WTC11 (cell line): ENCODE measurements at regions not wholly inside any gene's neighbourhood (a gene's known extent, or its start where the extent isn't known, plus 50 kb on each side); places are given as distances from the start of the nearest gene placed in this dataset.

Experiments
- ATAC-seq: fragments of 200-7000 bp; cut with Tn5 transposase; 2 replicates; pipeline ENCODE4 v1.10.0; 2021; ENCODE audit warnings: mild to moderate bottlenecking, moderate library complexity
- CTCF ChIA-PET: fragments of 300-600 bp; sonication (Branson Sonifier 250); formaldehyde crosslinking; loops from one replicate; lab custom pipeline; 2021; ENCODE audit warnings: antibody characterized with exemption; lab: Charles Lee
- POLR2A ChIA-PET: fragments of 350-600 bp; sonication (Branson Sonifier 250); formaldehyde crosslinking; loops from one replicate; lab custom pipeline; 2021; ENCODE audit warnings: antibody characterized with exemption; lab: Charles Lee
- DNase-seq: peaks from one replicate; pipeline ENCODE4 v3.0.0; 2021; ENCODE audit warnings: low spot score
- H3K27ac Mint-ChIP-seq: 2 replicates; pipeline ENCODE4 v1.8.0; 2021; ENCODE audit warnings: mixed read lengths
- H3K27me3 Mint-ChIP-seq: 2 replicates; pipeline ENCODE4 v1.8.0; 2021; ENCODE audit warnings: low read depth, mild to moderate bottlenecking, moderate library complexity, mixed read lengths
- H3K36me3 Mint-ChIP-seq: 2 replicates; pipeline ENCODE4 v1.8.0; 2021; ENCODE audit warnings: mixed read lengths
- H3K4me1 Mint-ChIP-seq: 2 replicates; pipeline ENCODE4 v1.8.0; 2022; ENCODE audit warnings: mixed read lengths
- H3K4me3 Mint-ChIP-seq: 2 replicates; pipeline ENCODE4 v1.8.0; 2021; ENCODE audit warnings: mild to moderate bottlenecking, moderate library complexity, mixed read lengths
- H3K9me3 Mint-ChIP-seq: 2 replicates; pipeline ENCODE4 v1.8.0; 2021; ENCODE audit warnings: mixed read lengths
- E2F5 ChIP-seq: sonication (generic); formaldehyde crosslinking; IDR thresholded peaks from 2 replicates; pipeline ENCODE4 v1.8.1; 2022; ENCODE audit warnings: mild to moderate bottlenecking, moderate library complexity, missing genetic modification reagents
- ESRRA ChIP-seq: sonication (generic); formaldehyde crosslinking; IDR thresholded peaks from 2 replicates; pipeline ENCODE4 v1.8.1; 2022; ENCODE audit warnings: mild to moderate bottlenecking, missing genetic modification reagents, borderline replicate concordance
- FOXK1 ChIP-seq: sonication (generic); formaldehyde crosslinking; IDR thresholded peaks from 2 replicates; pipeline ENCODE4 v1.8.0; 2022; ENCODE audit warnings: mild to moderate bottlenecking, moderate library complexity, missing genetic modification reagents
- FOXP4 ChIP-seq: sonication (generic); formaldehyde crosslinking; IDR thresholded peaks from 2 replicates; pipeline ENCODE4 v1.8.0; 2022; ENCODE audit warnings: mild to moderate bottlenecking, missing genetic modification reagents
- GABPB1 ChIP-seq: sonication (generic); formaldehyde crosslinking; IDR thresholded peaks from 2 replicates; pipeline ENCODE4 v1.8.1; 2023; ENCODE audit warnings: mild to moderate bottlenecking, missing genetic modification reagents
- GTF2I ChIP-seq: fragments of 250-450 bp; sonication (Bioruptor Pico); conservative IDR thresholded peaks from 2 replicates; pipeline ENCODE4 v1.4.0; 2021; ENCODE audit warnings: mild to moderate bottlenecking
- IRF1 ChIP-seq: sonication (generic); formaldehyde crosslinking; IDR thresholded peaks from 2 replicates; pipeline ENCODE4 v1.8.0; 2023; ENCODE audit warnings: missing genetic modification reagents
- JUN ChIP-seq: sonication (generic); formaldehyde crosslinking; IDR thresholded peaks from 2 replicates; pipeline ENCODE4 v1.8.0; 2023; ENCODE audit warnings: mild to moderate bottlenecking, missing genetic modification reagents
- NFATC4 ChIP-seq: fragments of 250-450 bp; sonication (Bioruptor Pico); IDR thresholded peaks from 2 replicates; pipeline ENCODE4 v1.9.0; 2021; ENCODE audit warnings: mild to moderate bottlenecking
- NFE2L1 ChIP-seq: sonication (generic); formaldehyde crosslinking; IDR thresholded peaks from 2 replicates; pipeline ENCODE4 v1.8.1; 2023; ENCODE audit warnings: missing genetic modification reagents
- PRRX2 ChIP-seq: fragments of 250-450 bp; sonication (Bioruptor Pico); IDR thresholded peaks from 2 replicates; pipeline ENCODE4 v1.8.0; 2021; ENCODE audit warnings: mild to moderate bottlenecking
- RORB ChIP-seq: fragments of 250-450 bp; sonication (Bioruptor Pico); IDR thresholded peaks from 2 replicates; pipeline ENCODE4 v1.9.0; 2021; ENCODE audit warnings: mild to moderate bottlenecking
- STAT6 ChIP-seq: sonication (generic); formaldehyde crosslinking; conservative IDR thresholded peaks from 2 replicates; pipeline ENCODE4 v1.8.1; 2023; ENCODE audit warnings: mild to moderate bottlenecking, low read depth, missing genetic modification reagents, moderate library complexity
- ZNF263 ChIP-seq: sonication (generic); formaldehyde crosslinking; IDR thresholded peaks from 2 replicates; pipeline ENCODE4 v1.8.1; 2022; ENCODE audit warnings: low read depth, mild to moderate bottlenecking, moderate library complexity, missing genetic modification reagents
- ZNF423 ChIP-seq: fragments of 250-450 bp; sonication (Bioruptor Pico); IDR thresholded peaks from 2 replicates; pipeline ENCODE4 v2.1.2; 2022; ENCODE audit warnings: mild to moderate bottlenecking, moderate library complexity
- TF ChIP-seq, protein P1 (sequence below): sonication (generic); formaldehyde crosslinking; conservative IDR thresholded peaks from 2 replicates; pipeline ENCODE4 v1.8.1; 2022; ENCODE audit warnings: mild to moderate bottlenecking, missing genetic modification reagents
- TF ChIP-seq, protein P2 (sequence below): fragments of 250-450 bp; sonication (Bioruptor Pico); conservative IDR thresholded peaks from 2 replicates; pipeline ENCODE4 v1.9.0; 2021; ENCODE audit warnings: mild to moderate bottlenecking
- TF ChIP-seq, protein P3 (sequence below): fragments of 250-450 bp; sonication (Bioruptor Pico); IDR thresholded peaks from 2 replicates; pipeline ENCODE4 v1.8.0; 2021; ENCODE audit warnings: mild to moderate bottlenecking
- TF ChIP-seq, protein P4 (sequence below): fragments of 250-450 bp; sonication (Bioruptor Pico); IDR thresholded peaks from 2 replicates; pipeline ENCODE4 v2.1.2; 2022; ENCODE audit warnings: mild to moderate bottlenecking, moderate library complexity
- TF ChIP-seq, protein P5 (sequence below): sonication (generic); formaldehyde crosslinking; IDR thresholded peaks from 2 replicates; pipeline ENCODE4 v1.8.0; 2023; ENCODE audit warnings: mild to moderate bottlenecking, missing genetic modification reagents

- ATAC-seq, result peak; percentile 73
- TF ChIP-seq JUN (CRISPR knock-in tag) (no peak), ESRRA (no peak), GTF2I (CRISPR knock-in tag) (no peak), FOXK1 (CRISPR knock-in tag) (no peak), FOXP4 (CRISPR knock-in tag) (no peak), PRRX2 (CRISPR knock-in tag) (no peak), E2F5 (CRISPR knock-in tag) (no peak), NFE2L1 (CRISPR knock-in tag) (no peak), IRF1 (CRISPR knock-in tag) (no peak), GABPB1 (no peak), ZNF263 (CRISPR knock-in tag) (no peak), NFATC4 (CRISPR knock-in tag) (no peak), RORB (CRISPR knock-in tag) (no peak), STAT6 (CRISPR knock-in tag) (no peak), ZNF423 (CRISPR knock-in tag) (no peak)
- TF ChIP-seq, protein P1, sequence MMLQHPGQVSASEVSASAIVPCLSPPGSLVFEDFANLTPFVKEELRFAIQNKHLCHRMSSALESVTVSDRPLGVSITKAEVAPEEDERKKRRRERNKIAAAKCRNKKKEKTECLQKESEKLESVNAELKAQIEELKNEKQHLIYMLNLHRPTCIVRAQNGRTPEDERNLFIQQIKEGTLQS (CRISPR knock-in tag), result no peak
- TF ChIP-seq, protein P2, sequence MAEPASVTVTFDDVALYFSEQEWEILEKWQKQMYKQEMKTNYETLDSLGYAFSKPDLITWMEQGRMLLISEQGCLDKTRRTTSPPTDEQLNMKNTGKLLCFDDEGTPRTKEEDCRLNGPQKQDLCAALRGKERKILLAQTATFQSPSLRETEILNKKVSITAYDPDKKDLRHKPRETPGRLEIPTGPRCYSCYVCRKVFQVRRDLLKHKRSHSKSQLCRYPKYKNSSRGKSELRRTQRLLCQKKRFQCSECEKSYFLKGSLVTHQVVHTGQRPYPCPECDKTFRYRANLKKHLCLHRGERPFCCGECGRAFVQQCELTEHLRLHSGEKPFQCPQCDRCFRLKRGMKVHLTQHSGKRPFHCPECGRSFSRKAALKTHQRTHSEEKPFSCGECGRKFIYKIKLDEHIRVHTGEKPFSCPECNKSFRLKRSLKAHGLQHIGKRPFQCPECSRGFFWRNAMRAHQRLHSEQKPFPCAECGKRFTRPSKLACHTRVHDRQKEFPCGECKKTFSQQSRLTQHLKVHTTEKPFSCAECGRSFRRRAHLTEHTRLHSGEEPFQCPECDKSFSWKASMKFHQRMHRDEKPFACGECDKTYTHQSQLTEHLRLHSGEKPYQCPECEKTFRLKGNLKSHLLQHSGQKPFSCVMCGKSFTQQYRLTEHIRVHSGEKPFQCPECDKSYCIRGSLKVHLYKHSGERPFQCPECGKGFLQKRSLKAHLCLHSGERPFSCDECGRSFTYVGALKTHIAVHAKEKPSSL (CRISPR knock-in tag), result no peak
- TF ChIP-seq, protein P3, sequence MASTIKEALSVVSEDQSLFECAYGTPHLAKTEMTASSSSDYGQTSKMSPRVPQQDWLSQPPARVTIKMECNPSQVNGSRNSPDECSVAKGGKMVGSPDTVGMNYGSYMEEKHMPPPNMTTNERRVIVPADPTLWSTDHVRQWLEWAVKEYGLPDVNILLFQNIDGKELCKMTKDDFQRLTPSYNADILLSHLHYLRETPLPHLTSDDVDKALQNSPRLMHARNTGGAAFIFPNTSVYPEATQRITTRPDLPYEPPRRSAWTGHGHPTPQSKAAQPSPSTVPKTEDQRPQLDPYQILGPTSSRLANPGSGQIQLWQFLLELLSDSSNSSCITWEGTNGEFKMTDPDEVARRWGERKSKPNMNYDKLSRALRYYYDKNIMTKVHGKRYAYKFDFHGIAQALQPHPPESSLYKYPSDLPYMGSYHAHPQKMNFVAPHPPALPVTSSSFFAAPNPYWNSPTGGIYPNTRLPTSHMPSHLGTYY, result no peak
- TF ChIP-seq, protein P4, sequence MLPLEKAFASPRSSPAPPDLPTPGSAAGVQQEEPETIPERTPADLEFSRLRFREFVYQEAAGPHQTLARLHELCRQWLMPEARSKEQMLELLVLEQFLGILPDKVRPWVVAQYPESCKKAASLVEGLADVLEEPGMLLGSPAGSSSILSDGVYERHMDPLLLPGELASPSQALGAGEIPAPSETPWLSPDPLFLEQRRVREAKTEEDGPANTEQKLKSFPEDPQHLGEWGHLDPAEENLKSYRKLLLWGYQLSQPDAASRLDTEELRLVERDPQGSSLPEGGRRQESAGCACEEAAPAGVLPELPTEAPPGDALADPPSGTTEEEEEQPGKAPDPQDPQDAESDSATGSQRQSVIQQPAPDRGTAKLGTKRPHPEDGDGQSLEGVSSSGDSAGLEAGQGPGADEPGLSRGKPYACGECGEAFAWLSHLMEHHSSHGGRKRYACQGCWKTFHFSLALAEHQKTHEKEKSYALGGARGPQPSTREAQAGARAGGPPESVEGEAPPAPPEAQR, result no peak
- TF ChIP-seq, protein P5, sequence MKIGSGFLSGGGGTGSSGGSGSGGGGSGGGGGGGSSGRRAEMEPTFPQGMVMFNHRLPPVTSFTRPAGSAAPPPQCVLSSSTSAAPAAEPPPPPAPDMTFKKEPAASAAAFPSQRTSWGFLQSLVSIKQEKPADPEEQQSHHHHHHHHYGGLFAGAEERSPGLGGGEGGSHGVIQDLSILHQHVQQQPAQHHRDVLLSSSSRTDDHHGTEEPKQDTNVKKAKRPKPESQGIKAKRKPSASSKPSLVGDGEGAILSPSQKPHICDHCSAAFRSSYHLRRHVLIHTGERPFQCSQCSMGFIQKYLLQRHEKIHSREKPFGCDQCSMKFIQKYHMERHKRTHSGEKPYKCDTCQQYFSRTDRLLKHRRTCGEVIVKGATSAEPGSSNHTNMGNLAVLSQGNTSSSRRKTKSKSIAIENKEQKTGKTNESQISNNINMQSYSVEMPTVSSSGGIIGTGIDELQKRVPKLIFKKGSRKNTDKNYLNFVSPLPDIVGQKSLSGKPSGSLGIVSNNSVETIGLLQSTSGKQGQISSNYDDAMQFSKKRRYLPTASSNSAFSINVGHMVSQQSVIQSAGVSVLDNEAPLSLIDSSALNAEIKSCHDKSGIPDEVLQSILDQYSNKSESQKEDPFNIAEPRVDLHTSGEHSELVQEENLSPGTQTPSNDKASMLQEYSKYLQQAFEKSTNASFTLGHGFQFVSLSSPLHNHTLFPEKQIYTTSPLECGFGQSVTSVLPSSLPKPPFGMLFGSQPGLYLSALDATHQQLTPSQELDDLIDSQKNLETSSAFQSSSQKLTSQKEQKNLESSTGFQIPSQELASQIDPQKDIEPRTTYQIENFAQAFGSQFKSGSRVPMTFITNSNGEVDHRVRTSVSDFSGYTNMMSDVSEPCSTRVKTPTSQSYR (CRISPR knock-in tag), result no peak
- H3K4me1 Mint-ChIP-seq, result peaks cover 11% of the 10 kb centered on the region
- CTCF ChIA-PET, result interaction anchor here (1.0 kb wide), 1 partner anchor 129 kb away, joined by 3 read pairs; no protein-coding TSS in a partner anchor
- H3K27me3 Mint-ChIP-seq, result no peaks in the 10 kb centered on the region; the same call in 1 of the 2 replicates
- H3K36me3 Mint-ChIP-seq, result no peaks in the 10 kb centered on the region
- no peak for DNase-seq
- no peak overlapping the region for H3K4me3 Mint-ChIP-seq
- POLR2A ChIA-PET, result no interaction called here
- H3K27ac Mint-ChIP-seq, result no peak overlapping the region
- peaks cover 3% of the 10 kb centered on the region for H3K9me3 Mint-ChIP-seq
Observed at GRCh38 chr10:16030562-16030961, 170.3 kb upstream of the MINDY3 start.
